Peyer's patch (tissue), 4 donors: ENCODE measurements at regions not wholly inside any gene's neighbourhood (a gene's known extent, or its start where the extent isn't known, plus 50 kb on each side); places are given as distances from the start of the nearest gene placed in this dataset.
"Not testable (repeated sequence)": the region's sequence is repeated elsewhere in the genome, so short reads cannot be mapped to it uniquely, and the experiment has no call there.

Source experiments
- CTCF ChIP-seq, 6 experiments: fragments of 450-650 bp in 4 of 6; fragments of 200-600 bp in 2 of 6; sonication (generic) in 1 of 6; IDR thresholded peaks; one replicate each; pipeline ENCODE4 v1.5.1; 2017 to 2019; ENCODE audit warnings: antibody characterized with exemption in 6 of 6, mild to moderate bottlenecking in 3 of 6, moderate library complexity in 1 of 6
- POLR2A ChIP-seq, 2 donors: fragments of 450-650 bp; IDR thresholded peaks; one replicate each; pipeline ENCODE4 v1.5.1; 2017; ENCODE audit warnings: antibody characterized with exemption in 2 of 2, mild to moderate bottlenecking in 2 of 2, moderate library complexity in 2 of 2

GRCh38 chr21:9046870-9047269 is 1474.5 kb upstream of the TPTE start:
- not testable (repeated sequence) for TF ChIP-seq POLR2A, CTCF (IDR thresholded peaks at IDR 0.05)
